IgD-negative memory B cell (primary cell): ENCODE measurements at regions not wholly inside any gene's neighbourhood (a gene's known extent, or its start where the extent isn't known, plus 50 kb on each side); places are given as distances from the start of the nearest gene placed in this dataset.

Experiments
- H3K27ac Mint-ChIP-seq, 3 donors: one replicate each; pipeline ENCODE4 v1.8.0; 2020 to 2022; ENCODE audit warnings: mild to moderate bottlenecking in 3 of 3, mixed read lengths in 3 of 3, moderate library complexity in 1 of 3
- H3K27me3 Mint-ChIP-seq: one replicate; pipeline ENCODE4 v1.8.0; 2021; ENCODE audit warnings: mixed read lengths
- H3K36me3 Mint-ChIP-seq: one replicate; pipeline ENCODE4 v1.8.0; 2020; ENCODE audit warnings: mild to moderate bottlenecking, mixed read lengths
- H3K4me1 Mint-ChIP-seq, 3 donors: one replicate each; pipeline ENCODE4 v1.8.0; 2020 to 2022; ENCODE audit warnings: mixed read lengths in 3 of 3, mild to moderate bottlenecking in 1 of 3
- H3K4me3 Mint-ChIP-seq, 4 donors: one replicate each; pipeline ENCODE4 v1.8.0; 2020 to 2022; ENCODE audit warnings: mild to moderate bottlenecking in 4 of 4, mixed read lengths in 4 of 4, moderate library complexity in 3 of 4
- H3K9me3 Mint-ChIP-seq, 3 donors: one replicate each; pipeline ENCODE4 v1.8.0; 2020 to 2021; ENCODE audit warnings: mixed read lengths in 3 of 3, mild to moderate bottlenecking in 1 of 3

GRCh38 chr4:158068068-158068467, 104.8 kb downstream of the GASK1B start:
- Mint-ChIP-seq H3K4me3 (no peak overlapping the region), H3K4me1 (no peaks in the 10 kb centered on the region), H3K27me3 (no peaks in the 10 kb centered on the region), H3K9me3 (peaks cover 0 to 3% (median 0%) of the 10 kb centered on the region in 3 donors), H3K27ac (no peak overlapping the region), H3K36me3 (no peaks in the 10 kb centered on the region)

- Mint-ChIP-seq H3K36me3 (no peaks in the 10 kb centered on the region), H3K9me3 (peaks cover 0 to 3% (median 0%) of the 10 kb centered on the region in 3 donors), H3K4me3 (no peak overlapping the region), H3K27ac (no peak overlapping the region), H3K4me1 (no peaks in the 10 kb centered on the region), H3K27me3 (no peaks in the 10 kb centered on the region)
Measured at GRCh38 chr4:158067646-158068045, 105.2 kb downstream of the GASK1B start.

DNA sequence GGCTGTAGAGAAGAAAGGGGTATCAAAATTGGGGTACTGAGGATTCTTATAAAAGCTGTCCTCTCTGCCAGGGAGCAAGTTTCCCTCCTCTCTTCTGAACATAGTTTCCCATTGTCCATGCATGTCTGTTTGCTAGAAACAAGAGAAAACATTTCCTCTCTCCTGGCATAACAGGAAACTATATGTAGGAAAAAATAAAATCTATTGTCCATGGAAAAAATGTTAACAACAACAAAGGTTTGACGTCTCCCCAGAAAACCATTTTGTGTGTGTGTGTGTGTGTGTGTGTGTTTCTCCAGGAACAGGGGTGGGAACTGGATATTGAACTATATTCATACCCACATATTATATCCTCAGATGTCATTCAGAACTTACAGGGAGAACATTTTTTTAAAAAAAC, 107.2 kb downstream of the GASK1B start:
- no peaks in the 10 kb centered on the region for H3K27me3 Mint-ChIP-seq
- no peaks in the 10 kb centered on the region for H3K4me1 Mint-ChIP-seq
- H3K36me3 Mint-ChIP-seq, result no peaks in the 10 kb centered on the region

DNA sequence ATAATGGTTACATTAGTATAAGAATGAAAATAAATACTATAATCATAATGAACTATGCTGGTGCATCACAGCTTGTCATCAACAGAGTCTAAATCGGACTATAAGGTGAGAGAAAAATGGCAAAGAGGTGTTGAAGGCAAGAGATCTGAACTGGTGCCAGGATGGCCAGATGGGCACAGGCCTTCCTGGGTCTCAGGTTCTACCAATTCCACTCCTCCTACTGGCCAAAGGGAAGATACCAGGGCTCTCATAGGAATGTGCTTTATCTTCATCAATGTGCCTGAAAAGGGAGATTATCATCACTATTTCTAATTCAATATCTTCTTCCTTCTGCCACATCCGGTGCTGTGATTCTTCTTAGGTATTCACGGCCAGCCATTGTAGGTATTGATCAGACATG, 107.6 kb downstream of the GASK1B start:
- Mint-ChIP-seq H3K27ac (no peak overlapping the region), H3K36me3 (no peaks in the 10 kb centered on the region), H3K9me3 (peaks cover 0 to 2% (median 0%) of the 10 kb centered on the region in 3 donors), H3K27me3 (no peaks in the 10 kb centered on the region), H3K4me3 (no peak overlapping the region), H3K4me1 (no peaks in the 10 kb centered on the region)

More for the DNA sequence above, 107.2 kb downstream of the GASK1B start:
- Mint-ChIP-seq H3K27ac (no peak overlapping the region), H3K4me3 (no peak overlapping the region), H3K9me3 (peaks cover 0 to 2% (median 0%) of the 10 kb centered on the region in 3 donors)

DNA sequence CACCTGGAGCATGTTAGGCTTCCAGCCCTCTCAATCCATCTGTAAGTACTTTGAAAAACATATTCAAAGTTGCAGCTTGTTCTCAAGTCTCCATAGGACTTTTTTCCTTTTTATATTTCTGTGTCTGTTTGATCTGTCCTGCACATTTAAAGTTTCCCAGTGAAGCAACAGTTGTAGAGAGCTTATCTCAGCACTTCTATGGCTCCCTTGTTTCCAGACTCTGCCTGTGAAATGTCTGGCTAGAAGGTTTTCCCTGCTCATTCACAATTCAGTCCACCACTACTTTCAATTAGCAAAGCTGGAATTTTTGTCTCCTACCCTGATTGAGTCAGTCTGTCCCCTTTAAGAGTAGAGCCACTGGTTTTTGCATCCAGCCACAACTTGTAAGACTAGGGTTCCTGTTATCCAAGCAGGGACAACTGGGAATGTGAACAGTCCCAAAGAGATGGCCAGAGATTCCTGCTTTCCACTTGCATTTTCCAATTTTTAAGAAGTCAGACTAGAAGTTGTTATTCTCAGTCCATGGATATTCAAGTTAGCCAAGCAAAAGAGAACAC, 116.1 kb downstream of the GASK1B start:
- Mint-ChIP-seq H3K27ac (no peak overlapping the region), H3K27me3 (no peaks in the 10 kb centered on the region), H3K4me3 (no peak overlapping the region), H3K9me3 (peaks cover 0 to 2% (median 0%) of the 10 kb centered on the region in 3 donors), H3K4me1 (no peaks in the 10 kb centered on the region), H3K36me3 (no peaks in the 10 kb centered on the region)

DNA sequence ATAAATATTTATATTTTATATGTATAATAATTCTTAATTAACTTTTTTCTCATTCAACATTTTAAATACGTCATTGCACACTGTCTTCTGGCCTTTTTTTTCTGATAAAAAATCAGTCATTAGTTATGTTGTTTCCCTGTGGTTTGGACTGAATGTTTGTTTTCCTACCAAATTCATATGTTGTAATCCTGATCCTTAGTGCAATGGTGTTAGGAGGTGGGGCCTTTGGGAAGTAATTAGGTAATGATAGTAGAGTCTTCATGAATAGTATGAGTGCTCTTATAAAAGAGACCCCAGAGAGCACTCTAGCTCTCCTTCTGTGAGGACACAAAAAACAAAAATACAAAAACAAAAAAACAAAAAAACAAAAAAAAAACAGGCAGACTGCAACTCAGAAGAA, 117.2 kb downstream of the GASK1B start:
- H3K27me3 Mint-ChIP-seq, result no peaks in the 10 kb centered on the region
- no peaks in the 10 kb centered on the region for H3K36me3 Mint-ChIP-seq
- no peak overlapping the region for H3K27ac Mint-ChIP-seq
- H3K4me3 Mint-ChIP-seq, result no peak overlapping the region
- no peaks in the 10 kb centered on the region for H3K4me1 Mint-ChIP-seq
- H3K9me3 Mint-ChIP-seq, result peaks cover 0 to 2% (median 2%) of the 10 kb centered on the region in 3 donors

DNA sequence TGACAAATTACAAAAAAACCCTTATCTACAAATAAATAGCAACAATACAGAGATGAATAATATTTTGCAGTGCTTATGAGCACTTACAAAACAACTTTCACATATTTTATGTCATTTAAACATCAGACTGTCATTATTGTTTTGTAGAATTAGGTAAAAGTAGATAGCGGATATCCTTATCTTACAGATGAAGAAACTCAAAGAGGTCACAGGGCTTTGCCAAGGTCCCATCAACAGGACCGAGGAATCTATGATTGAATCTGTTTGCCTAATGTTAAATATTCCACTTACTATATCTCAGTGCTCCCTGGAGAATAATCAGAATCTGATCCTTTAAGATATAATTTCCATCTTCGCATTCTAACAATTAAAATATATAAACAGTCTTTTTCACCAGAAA, 119.0 kb downstream of the GASK1B start:
- Mint-ChIP-seq H3K36me3 (no peaks in the 10 kb centered on the region), H3K4me1 (no peaks in the 10 kb centered on the region), H3K4me3 (no peak overlapping the region), H3K9me3 (peaks cover 0 to 2% (median 2%) of the 10 kb centered on the region in 3 donors), H3K27ac (no peak overlapping the region), H3K27me3 (no peaks in the 10 kb centered on the region)

DNA sequence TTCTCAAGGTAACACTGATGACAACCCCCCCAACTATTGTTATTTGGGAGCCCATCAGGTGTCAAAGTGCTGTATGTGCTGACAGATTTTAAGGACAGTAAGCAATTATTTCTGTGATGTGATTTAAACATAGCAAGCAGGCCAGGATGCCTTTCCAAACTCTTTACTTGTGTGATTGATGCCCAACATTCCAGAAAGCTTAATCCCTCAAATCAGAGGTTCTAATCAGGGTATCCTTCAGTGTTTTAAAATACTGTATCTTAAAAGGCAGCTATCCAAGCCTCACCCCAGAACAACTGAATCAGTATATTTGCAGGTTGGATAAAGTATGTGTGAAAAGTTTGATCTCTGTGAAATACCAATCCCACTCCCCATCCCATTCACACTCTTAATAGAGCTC, 119.7 kb downstream of the GASK1B start:
- Mint-ChIP-seq H3K27ac (no peak overlapping the region), H3K4me1 (no peaks in the 10 kb centered on the region), H3K36me3 (no peaks in the 10 kb centered on the region), H3K27me3 (no peaks in the 10 kb centered on the region), H3K4me3 (no peak overlapping the region), H3K9me3 (peaks cover 0 to 2% (median 2%) of the 10 kb centered on the region in 3 donors)

GRCh38 chr4:158051401-158052235, 121.2 kb downstream of the GASK1B start:
- Mint-ChIP-seq H3K9me3 (peaks cover 0 to 2% (median 2%) of the 10 kb centered on the region in 3 donors), H3K27me3 (no peaks in the 10 kb centered on the region), H3K4me3 (no peak overlapping the region), H3K4me1 (no peaks in the 10 kb centered on the region), H3K36me3 (no peaks in the 10 kb centered on the region), H3K27ac (no peak overlapping the region)

DNA sequence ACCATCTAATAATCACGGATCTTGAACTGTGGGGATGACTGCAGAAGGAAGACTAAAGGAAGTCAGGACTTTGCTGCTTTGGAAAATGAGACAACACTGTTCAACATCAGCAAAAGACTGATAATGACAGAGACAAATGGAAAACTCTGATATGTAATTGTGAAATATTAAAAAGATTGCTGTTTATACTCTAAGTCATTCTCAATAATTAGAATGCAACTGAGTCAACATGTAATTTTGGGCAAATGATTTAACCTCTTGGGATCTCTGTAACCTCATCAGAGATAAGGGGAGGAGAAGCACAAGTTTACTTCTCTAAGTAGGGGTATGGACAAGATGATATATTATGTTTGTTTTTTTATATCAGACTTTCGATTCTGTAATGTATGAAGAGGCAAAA, 121.9 kb downstream of the GASK1B start:
- Mint-ChIP-seq H3K9me3 (peaks cover 0 to 2% (median 2%) of the 10 kb centered on the region in 3 donors), H3K27ac (no peak overlapping the region), H3K27me3 (no peaks in the 10 kb centered on the region), H3K36me3 (no peaks in the 10 kb centered on the region), H3K4me3 (no peak overlapping the region), H3K4me1 (no peaks in the 10 kb centered on the region)

- Mint-ChIP-seq H3K4me3 (no peak overlapping the region), H3K4me1 (no peaks in the 10 kb centered on the region)
Measured at GRCh38 chr4:158046345-158046744, 126.5 kb downstream of the GASK1B start.

GRCh38 chr4:158043971-158044618, 128.7 kb downstream of the GASK1B start:
- no peaks in the 10 kb centered on the region for H3K36me3 Mint-ChIP-seq

More at GRCh38 chr4:158046345-158046744, 126.5 kb downstream of the GASK1B start:
- Mint-ChIP-seq H3K36me3 (no peaks in the 10 kb centered on the region), H3K27me3 (no peaks in the 10 kb centered on the region), H3K27ac (no peak overlapping the region), H3K9me3 (peaks cover 0 to 6% (median 2%) of the 10 kb centered on the region in 3 donors)

GRCh38 chr4:158042591-158043030, 130.2 kb downstream of the GASK1B start:
- H3K27me3 Mint-ChIP-seq, result no peaks in the 10 kb centered on the region
- no peaks in the 10 kb centered on the region for H3K36me3 Mint-ChIP-seq
- H3K4me3 Mint-ChIP-seq, result no peak overlapping the region
- H3K9me3 Mint-ChIP-seq, result peaks cover 0 to 18% (median 1%) of the 10 kb centered on the region in 3 donors
- no peak overlapping the region for H3K27ac Mint-ChIP-seq
- no peaks in the 10 kb centered on the region for H3K4me1 Mint-ChIP-seq

More at GRCh38 chr4:158043971-158044618, 128.7 kb downstream of the GASK1B start:
- no peak overlapping the region for H3K4me3 Mint-ChIP-seq
- no peaks in the 10 kb centered on the region for H3K27me3 Mint-ChIP-seq
- no peak overlapping the region for H3K27ac Mint-ChIP-seq
- no peaks in the 10 kb centered on the region for H3K4me1 Mint-ChIP-seq
- peaks cover 0 to 13% (median 0%) of the 10 kb centered on the region in 3 donors for H3K9me3 Mint-ChIP-seq

DNA sequence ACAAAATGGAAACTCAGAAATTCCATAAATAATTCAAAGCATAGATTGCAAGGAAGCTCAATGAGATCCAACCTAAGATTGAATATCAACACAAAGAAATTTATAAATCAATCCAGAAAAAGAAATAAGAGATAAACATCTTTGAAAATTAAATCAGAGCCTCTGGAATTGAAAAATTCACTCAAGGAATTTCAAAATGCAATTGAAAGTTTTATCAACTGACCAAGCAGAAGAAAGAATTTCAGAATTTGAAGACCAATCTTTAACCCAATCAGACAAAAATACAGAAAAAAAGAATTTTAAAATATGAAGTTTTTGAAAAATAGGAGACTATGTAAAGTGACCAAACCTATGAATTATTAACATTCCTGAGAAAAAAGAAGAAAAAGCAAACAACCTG, 134.1 kb downstream of the GASK1B start:
- peaks cover 0 to 22% (median 1%) of the 10 kb centered on the region in 3 donors for H3K9me3 Mint-ChIP-seq
- H3K27ac Mint-ChIP-seq, result no peak overlapping the region
- no peaks in the 10 kb centered on the region for H3K4me1 Mint-ChIP-seq
- no peaks in the 10 kb centered on the region for H3K36me3 Mint-ChIP-seq
- H3K4me3 Mint-ChIP-seq, result no peak overlapping the region
- H3K27me3 Mint-ChIP-seq, result no peaks in the 10 kb centered on the region

GRCh38 chr4:158036998-158037397, 135.8 kb downstream of the GASK1B start:
- H3K27me3 Mint-ChIP-seq, result no peaks in the 10 kb centered on the region
- H3K27ac Mint-ChIP-seq, result no peak overlapping the region
- peaks cover 0 to 22% (median 5%) of the 10 kb centered on the region in 3 donors for H3K9me3 Mint-ChIP-seq
- no peaks in the 10 kb centered on the region for H3K36me3 Mint-ChIP-seq
- H3K4me1 Mint-ChIP-seq, result no peaks in the 10 kb centered on the region
- H3K4me3 Mint-ChIP-seq, result no peak overlapping the region
